GM23338 (cell line): ENCODE measurements at regions not wholly inside any gene's neighbourhood (a gene's known extent, or its start where the extent isn't known, plus 50 kb on each side); places are given as distances from the start of the nearest gene placed in this dataset.

Source experiments
- CREB1 ChIP-seq: fragments of 250-450 bp; sonication (Bioruptor Pico); IDR thresholded peaks from 2 replicates; pipeline ENCODE4 v1.5.0; 2020; ENCODE audit warnings: low read depth, mild to moderate bottlenecking, moderate library complexity
- EZH2 ChIP-seq: fragments of 200-600 bp; sonication (generic); IDR thresholded peaks from one replicate; pipeline ENCODE4 v1.8.0; 2017; ENCODE audit warnings: antibody characterized with exemption, mild to moderate bottlenecking, low read depth; ENCODE audit not compliant: unreplicated experiment
- EZH2phosphoT487 ChIP-seq: fragments of 200-600 bp; sonication (generic); IDR thresholded peaks from one replicate; pipeline ENCODE4 v1.8.1; 2018; ENCODE audit warnings: antibody characterized with exemption; ENCODE audit not compliant: unreplicated experiment
- JUNB ChIP-seq: IDR thresholded peaks from one replicate; pipeline ENCODE4 v1.6.1; 2016; ENCODE audit warnings: antibody characterized with exemption; ENCODE audit not compliant: unreplicated experiment
- NANOG ChIP-seq: IDR thresholded peaks from 2 replicates; pipeline ENCODE4 v1.6.1; 2016; ENCODE audit warnings: antibody characterized with exemption, borderline replicate concordance
- POLR2AphosphoS5 ChIP-seq: IDR thresholded peaks from 2 replicates; pipeline ENCODE4 v1.6.1; 2016; ENCODE audit warnings: antibody characterized with exemption, low read depth
- REST ChIP-seq: IDR thresholded peaks from one replicate; pipeline ENCODE4 v1.6.1; 2018; ENCODE audit warnings: antibody characterized with exemption; ENCODE audit not compliant: unreplicated experiment
- STAT1 ChIP-seq: IDR thresholded peaks from one replicate; pipeline ENCODE4 v1.6.1; 2016; ENCODE audit warnings: antibody characterized with exemption; ENCODE audit not compliant: unreplicated experiment
- ZNF114 ChIP-seq: fragments of 250-450 bp; sonication (Bioruptor Pico); IDR thresholded peaks from 2 replicates; pipeline ENCODE4 v1.5.0; 2020; ENCODE audit warnings: mild to moderate bottlenecking, moderate library complexity
- ZNF331 ChIP-seq: fragments of 250-450 bp; sonication (Bioruptor Pico); IDR thresholded peaks from 2 replicates; pipeline ENCODE4 v1.5.0; 2020; ENCODE audit warnings: low read depth, mild to moderate bottlenecking, moderate library complexity
- TF ChIP-seq, protein P1 (sequence below), 2 experiments: fragments of 200-600 bp in 1 of 2; sonication (generic) in 1 of 2; conservative IDR thresholded peaks; 2 replicates each; pipeline versions ENCODE4 v1.5.1 to v1.6.1; 2016 to 2017; ENCODE audit warnings: antibody characterized with exemption in 2 of 2, low read depth in 2 of 2, mild to moderate bottlenecking in 2 of 2, moderate library complexity in 1 of 2
- TF ChIP-seq, protein P2 (sequence below): fragments of 250-450 bp; sonication (Bioruptor Pico); IDR thresholded peaks from 2 replicates; pipeline ENCODE4 v1.5.0; 2020; ENCODE audit warnings: mild to moderate bottlenecking, moderate library complexity
- TF ChIP-seq, protein P3 (sequence below): IDR thresholded peaks from 2 replicates; pipeline ENCODE4 v1.6.1; 2016; ENCODE audit warnings: antibody characterized with exemption

- TF ChIP-seq, protein P1, sequence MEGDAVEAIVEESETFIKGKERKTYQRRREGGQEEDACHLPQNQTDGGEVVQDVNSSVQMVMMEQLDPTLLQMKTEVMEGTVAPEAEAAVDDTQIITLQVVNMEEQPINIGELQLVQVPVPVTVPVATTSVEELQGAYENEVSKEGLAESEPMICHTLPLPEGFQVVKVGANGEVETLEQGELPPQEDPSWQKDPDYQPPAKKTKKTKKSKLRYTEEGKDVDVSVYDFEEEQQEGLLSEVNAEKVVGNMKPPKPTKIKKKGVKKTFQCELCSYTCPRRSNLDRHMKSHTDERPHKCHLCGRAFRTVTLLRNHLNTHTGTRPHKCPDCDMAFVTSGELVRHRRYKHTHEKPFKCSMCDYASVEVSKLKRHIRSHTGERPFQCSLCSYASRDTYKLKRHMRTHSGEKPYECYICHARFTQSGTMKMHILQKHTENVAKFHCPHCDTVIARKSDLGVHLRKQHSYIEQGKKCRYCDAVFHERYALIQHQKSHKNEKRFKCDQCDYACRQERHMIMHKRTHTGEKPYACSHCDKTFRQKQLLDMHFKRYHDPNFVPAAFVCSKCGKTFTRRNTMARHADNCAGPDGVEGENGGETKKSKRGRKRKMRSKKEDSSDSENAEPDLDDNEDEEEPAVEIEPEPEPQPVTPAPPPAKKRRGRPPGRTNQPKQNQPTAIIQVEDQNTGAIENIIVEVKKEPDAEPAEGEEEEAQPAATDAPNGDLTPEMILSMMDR (conservative IDR thresholded peaks at IDR 0.05; ENCODE audit: low read depth in 2 of 2), result no peak
- no peak for TF ChIP-seq POLR2AphosphoS5
- TF ChIP-seq EZH2phosphoT487, result no peak
- TF ChIP-seq EZH2, result no peak
- no peak for TF ChIP-seq REST
- TF ChIP-seq CREB1 (CRISPR knock-in tag), result no peak
- TF ChIP-seq, protein P2, sequence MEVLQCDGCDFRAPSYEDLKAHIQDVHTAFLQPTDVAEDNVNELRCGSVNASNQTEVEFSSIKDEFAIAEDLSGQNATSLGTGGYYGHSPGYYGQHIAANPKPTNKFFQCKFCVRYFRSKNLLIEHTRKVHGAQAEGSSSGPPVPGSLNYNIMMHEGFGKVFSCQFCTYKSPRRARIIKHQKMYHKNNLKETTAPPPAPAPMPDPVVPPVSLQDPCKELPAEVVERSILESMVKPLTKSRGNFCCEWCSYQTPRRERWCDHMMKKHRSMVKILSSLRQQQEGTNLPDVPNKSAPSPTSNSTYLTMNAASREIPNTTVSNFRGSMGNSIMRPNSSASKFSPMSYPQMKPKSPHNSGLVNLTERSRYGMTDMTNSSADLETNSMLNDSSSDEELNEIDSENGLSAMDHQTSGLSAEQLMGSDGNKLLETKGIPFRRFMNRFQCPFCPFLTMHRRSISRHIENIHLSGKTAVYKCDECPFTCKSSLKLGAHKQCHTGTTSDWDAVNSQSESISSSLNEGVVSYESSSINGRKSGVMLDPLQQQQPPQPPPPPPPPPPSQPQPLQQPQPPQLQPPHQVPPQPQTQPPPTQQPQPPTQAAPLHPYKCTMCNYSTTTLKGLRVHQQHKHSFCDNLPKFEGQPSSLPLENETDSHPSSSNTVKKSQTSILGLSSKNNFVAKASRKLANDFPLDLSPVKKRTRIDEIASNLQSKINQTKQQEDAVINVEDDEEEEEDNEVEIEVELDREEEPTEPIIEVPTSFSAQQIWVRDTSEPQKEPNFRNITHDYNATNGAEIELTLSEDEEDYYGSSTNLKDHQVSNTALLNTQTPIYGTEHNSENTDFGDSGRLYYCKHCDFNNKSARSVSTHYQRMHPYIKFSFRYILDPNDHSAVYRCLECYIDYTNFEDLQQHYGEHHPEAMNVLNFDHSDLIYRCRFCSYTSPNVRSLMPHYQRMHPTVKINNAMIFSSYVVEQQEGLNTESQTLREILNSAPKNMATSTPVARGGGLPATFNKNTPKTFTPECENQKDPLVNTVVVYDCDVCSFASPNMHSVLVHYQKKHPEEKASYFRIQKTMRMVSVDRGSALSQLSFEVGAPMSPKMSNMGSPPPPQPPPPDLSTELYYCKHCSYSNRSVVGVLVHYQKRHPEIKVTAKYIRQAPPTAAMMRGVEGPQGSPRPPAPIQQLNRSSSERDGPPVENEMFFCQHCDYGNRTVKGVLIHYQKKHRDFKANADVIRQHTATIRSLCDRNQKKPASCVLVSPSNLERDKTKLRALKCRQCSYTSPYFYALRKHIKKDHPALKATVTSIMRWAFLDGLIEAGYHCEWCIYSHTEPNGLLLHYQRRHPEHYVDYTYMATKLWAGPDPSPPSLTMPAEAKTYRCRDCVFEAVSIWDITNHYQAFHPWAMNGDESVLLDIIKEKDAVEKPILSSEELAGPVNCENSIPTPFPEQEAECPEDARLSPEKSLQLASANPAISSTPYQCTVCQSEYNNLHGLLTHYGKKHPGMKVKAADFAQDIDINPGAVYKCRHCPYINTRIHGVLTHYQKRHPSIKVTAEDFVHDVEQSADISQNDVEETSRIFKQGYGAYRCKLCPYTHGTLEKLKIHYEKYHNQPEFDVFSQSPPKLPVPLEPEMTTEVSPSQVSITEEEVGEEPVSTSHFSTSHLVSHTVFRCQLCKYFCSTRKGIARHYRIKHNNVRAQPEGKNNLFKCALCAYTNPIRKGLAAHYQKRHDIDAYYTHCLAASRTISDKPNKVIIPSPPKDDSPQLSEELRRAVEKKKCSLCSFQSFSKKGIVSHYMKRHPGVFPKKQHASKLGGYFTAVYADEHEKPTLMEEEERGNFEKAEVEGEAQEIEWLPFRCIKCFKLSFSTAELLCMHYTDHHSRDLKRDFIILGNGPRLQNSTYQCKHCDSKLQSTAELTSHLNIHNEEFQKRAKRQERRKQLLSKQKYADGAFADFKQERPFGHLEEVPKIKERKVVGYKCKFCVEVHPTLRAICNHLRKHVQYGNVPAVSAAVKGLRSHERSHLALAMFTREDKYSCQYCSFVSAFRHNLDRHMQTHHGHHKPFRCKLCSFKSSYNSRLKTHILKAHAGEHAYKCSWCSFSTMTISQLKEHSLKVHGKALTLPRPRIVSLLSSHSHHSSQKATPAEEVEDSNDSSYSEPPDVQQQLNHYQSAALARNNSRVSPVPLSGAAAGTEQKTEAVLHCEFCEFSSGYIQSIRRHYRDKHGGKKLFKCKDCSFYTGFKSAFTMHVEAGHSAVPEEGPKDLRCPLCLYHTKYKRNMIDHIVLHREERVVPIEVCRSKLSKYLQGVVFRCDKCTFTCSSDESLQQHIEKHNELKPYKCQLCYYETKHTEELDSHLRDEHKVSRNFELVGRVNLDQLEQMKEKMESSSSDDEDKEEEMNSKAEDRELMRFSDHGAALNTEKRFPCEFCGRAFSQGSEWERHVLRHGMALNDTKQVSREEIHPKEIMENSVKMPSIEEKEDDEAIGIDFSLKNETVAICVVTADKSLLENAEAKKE, result no peak
- TF ChIP-seq, protein P3, sequence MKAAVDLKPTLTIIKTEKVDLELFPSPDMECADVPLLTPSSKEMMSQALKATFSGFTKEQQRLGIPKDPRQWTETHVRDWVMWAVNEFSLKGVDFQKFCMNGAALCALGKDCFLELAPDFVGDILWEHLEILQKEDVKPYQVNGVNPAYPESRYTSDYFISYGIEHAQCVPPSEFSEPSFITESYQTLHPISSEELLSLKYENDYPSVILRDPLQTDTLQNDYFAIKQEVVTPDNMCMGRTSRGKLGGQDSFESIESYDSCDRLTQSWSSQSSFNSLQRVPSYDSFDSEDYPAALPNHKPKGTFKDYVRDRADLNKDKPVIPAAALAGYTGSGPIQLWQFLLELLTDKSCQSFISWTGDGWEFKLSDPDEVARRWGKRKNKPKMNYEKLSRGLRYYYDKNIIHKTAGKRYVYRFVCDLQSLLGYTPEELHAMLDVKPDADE, result no peak
- TF ChIP-seq JUNB, result no peak
- TF ChIP-seq ZNF331 (CRISPR knock-in tag), result no peak
- no peak for TF ChIP-seq STAT1
- TF ChIP-seq NANOG, result no peak
- TF ChIP-seq ZNF114 (CRISPR knock-in tag), result no peak
Observed at GRCh38 chr5:103489307-103489706, 73.3 kb downstream of the NUDT12 start.
